ENCODE measurements at regions not wholly inside any gene's neighbourhood (a gene's known extent, or its start where the extent isn't known, plus 50 kb on each side); places are given as distances from the start of the nearest gene placed in this dataset.

GRCh38 chr6:156651486-156651885 lies 125.7 kb upstream of the ARID1B start:
- TF ChIP-seq POLR2AphosphoS5 (IDR thresholded peaks at IDR 0.05; ENCODE audit: low read depth, low read length) (no peak), CTCF (IDR thresholded peaks at IDR 0.05 in 2 of 3, conservative IDR thresholded peaks at IDR 0.05 in 1 of 3; ENCODE audit: borderline replicate concordance in 1 of 3, insufficient read depth in 1 of 3, low read depth in 2 of 3, low read length in 2 of 3) (no peak), EZH2 (IDR thresholded peaks at IDR 0.05) (no peak), RAD21 (IDR thresholded peaks at IDR 0.05; ENCODE audit: low read depth) (no peak), FOSL1 (IDR thresholded peaks at IDR 0.05; ENCODE audit: low read depth) (no peak), POLR2A (IDR thresholded peaks at IDR 0.05; ENCODE audit: borderline replicate concordance, extremely low read depth, insufficient read depth, insufficient read length) (no peak), CEBPB (IDR thresholded peaks at IDR 0.05; ENCODE audit: low read depth) (no peak)
